Adrenal gland (tissue), 9 donors: ENCODE measurements at regions not wholly inside any gene's neighbourhood (a gene's known extent, or its start where the extent isn't known, plus 50 kb on each side); places are given as distances from the start of the nearest gene placed in this dataset.

Source experiments
- DNase-seq, 7 donors: peaks; one replicate each; pipeline ENCODE4 v3.0.0-alpha.2; 2019 to 2020
- H3K27ac ChIP-seq, 5 donors: fragments of 200-600 bp; sonication (generic) in 4 of 5; 1 replicate in 3 of 5; 2 replicates in 2 of 5; pipeline versions ENCODE4 v1.5.1 to v1.8.0; 2016 to 2020; ENCODE audit warnings: mild to moderate bottlenecking in 1 of 5
- H3K27me3 ChIP-seq: fragments of 200-600 bp; 2 replicates; pipeline ENCODE4 v1.8.0; 2021
- H3K36me3 ChIP-seq, 2 donors: fragments of 200-600 bp; replicated peaks in 1 of 2; 1 replicate in 1 of 2; 2 replicates in 1 of 2; pipeline versions ENCODE4 v1.5.1 to v1.8.0; 2018 to 2022
- H3K4me1 ChIP-seq, 2 donors: fragments of 200-600 bp; replicated peaks in 1 of 2; 1 replicate in 1 of 2; 2 replicates in 1 of 2; pipeline versions ENCODE4 v1.5.1 to v1.8.0; 2018 to 2021
- H3K4me3 ChIP-seq, 4 donors: fragments of 200-600 bp; sonication (generic) in 3 of 4; one replicate each; pipeline ENCODE4 v1.5.1; 2016 to 2018
- H3K9me3 ChIP-seq, 3 donors: fragments of 200-600 bp; sonication (generic) in 1 of 3; replicated peaks in 1 of 3; 1 replicate in 2 of 3; 2 replicates in 1 of 3; pipeline versions ENCODE4 v1.5.1 to v1.8.0; 2016 to 2021
- CTCF ChIP-seq, 6 experiments: fragments of 450-650 bp in 4 of 6; fragments of 200-600 bp in 2 of 6; sonication (generic) in 1 of 6; IDR thresholded peaks; 1 replicate in 5 of 6; 2 replicates in 1 of 6; pipeline versions ENCODE4 v1.5.1 to v1.8.0; 2016 to 2021; ENCODE audit warnings: antibody characterized with exemption in 6 of 6, mild to moderate bottlenecking in 2 of 6, moderate library complexity in 1 of 6
- POLR2A ChIP-seq, 2 donors: fragments of 450-650 bp; IDR thresholded peaks; one replicate each; pipeline ENCODE4 v1.6.1; 2017; ENCODE audit warnings: antibody characterized with exemption in 2 of 2, mild to moderate bottlenecking in 2 of 2, moderate library complexity in 1 of 2
- WGBS, 4 donors: extraction: QIAGEN DNeasy Blood & Tissue Kit in 2 of 4; methylation state at CpG; one replicate each; pipeline versions ENCODE4 v1.1.5 to v1.1.7; 2013 to 2017; 5-methylcytosine and 5-hydroxymethylcytosine counted together
- intact Hi-C, 2 donors: fragments of 100-400 bp; cut with DNase I; formaldehyde crosslinking; loops; one replicate each; pipeline versions ENCODE4 v1.14.1 to v1.15.0; 2022 to 2023
- donor health status: healthy with polysubstance abuse.
- donor health status: Bipolar disorder and iron deficiency.
- donor health status: DM: yes; HTN: yes; CAD: no.
- donor health status: DM: no; HTN: no; CAD: no.
- donor health status: DM: no; HTN: no; CAD: no.

DNA sequence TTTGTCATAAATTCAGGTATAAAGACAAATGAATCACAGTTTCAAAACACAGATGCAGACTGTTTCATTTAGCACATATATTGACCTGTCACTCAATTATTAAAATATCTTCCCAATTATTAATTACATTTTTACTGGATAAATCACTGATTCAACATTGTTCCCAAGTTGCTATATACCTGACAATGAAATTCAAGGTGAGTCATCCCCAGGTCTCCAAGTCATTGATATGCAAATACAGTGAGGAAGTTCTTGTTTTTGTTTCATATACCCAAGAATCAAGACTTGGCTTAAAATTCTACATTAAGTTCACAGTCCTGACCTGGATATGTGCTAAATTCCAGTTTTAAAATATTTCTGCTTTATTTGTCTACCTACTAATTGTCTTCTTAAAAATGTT lies 599.3 kb upstream of the PSMD7 start:
- Histone ChIP-seq H3K27ac (no peak overlapping the region), H3K4me3 (no peak overlapping the region), H3K27me3 (no peaks in the 10 kb centered on the region), H3K36me3 (no peaks in the 10 kb centered on the region), H3K4me1 (no peaks in the 10 kb centered on the region), H3K9me3 (no peaks in the 10 kb centered on the region)
- intact Hi-C loops = no loop called here
- no peak for DNase-seq
- TF ChIP-seq CTCF (IDR thresholded peaks at IDR 0.05) (no peak), POLR2A (IDR thresholded peaks at IDR 0.05) (no peak)

- 68 to 79% (median 70%) methylated on average over 3 of the region's 3 CpGs for WGBS, 4 donors
- intact Hi-C loops = no loop called here
- Histone ChIP-seq H3K27me3 (no peaks in the 10 kb centered on the region), H3K27ac (no peak overlapping the region), H3K9me3 (no peaks in the 10 kb centered on the region), H3K4me3 (no peak overlapping the region), H3K4me1 (no peaks in the 10 kb centered on the region), H3K36me3 (no peaks in the 10 kb centered on the region)
- TF ChIP-seq CTCF (IDR thresholded peaks at IDR 0.05) (no peak), POLR2A (IDR thresholded peaks at IDR 0.05) (no peak)
- DNase-seq = no peak
These were observed 603.8 kb upstream of the PSMD7 start for GRCh38 chr16:73692861-73693260.

DNA sequence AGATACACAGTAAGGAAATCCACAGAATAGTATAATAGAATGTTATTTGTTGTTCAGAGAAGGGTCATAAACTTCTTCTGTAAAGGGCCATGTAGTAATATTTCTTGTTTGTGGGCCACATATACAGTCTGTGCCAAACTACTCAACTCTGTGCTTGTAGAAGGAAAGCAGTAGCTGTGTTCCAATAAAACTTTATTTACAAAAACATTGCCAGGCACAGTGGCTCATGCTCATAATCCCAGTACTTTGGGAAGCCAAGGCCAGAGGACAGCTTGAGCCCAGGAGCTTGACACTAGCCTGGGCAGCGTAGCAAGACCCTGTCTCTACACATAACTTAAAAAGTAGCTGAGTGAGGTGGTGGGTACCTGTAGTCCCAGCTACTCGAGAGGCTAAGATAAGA lies 612.8 kb upstream of the PSMD7 start:
- DNase-seq = no peak
- intact Hi-C loops = no loop called here
- Histone ChIP-seq H3K36me3 (no peaks in the 10 kb centered on the region), H3K27me3 (no peaks in the 10 kb centered on the region), H3K4me3 (no peak overlapping the region), H3K4me1 (no peaks in the 10 kb centered on the region), H3K27ac (no peak overlapping the region), H3K9me3 (no peaks in the 10 kb centered on the region)
- WGBS, 4 donors = 80 to 92% (median 86%) methylated on average over 2 of the region's 2 CpGs
- no peak for TF ChIP-seq CTCF (IDR thresholded peaks at IDR 0.05)
- TF ChIP-seq POLR2A (IDR thresholded peaks at IDR 0.05) = no peak

DNA sequence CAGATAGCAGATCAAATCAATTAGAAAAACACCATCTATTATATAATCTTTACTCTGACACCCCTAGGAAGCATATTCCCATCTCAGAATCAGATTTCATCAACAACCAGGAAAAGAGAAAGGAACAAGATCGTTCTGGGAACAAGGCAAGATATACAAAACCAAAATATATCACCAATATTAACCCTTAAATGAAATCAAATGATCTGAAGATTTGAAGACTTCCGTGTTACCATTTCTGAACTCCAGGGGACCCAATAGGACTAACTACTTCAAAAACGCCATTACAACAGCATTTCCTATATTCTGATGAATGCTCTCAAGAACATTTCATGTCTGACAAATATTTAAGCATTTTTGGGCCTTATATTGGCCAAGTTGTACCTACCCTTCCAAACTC lies 624.2 kb upstream of the ZFHX3 start:
- no peaks in the 10 kb centered on the region for H3K27me3 ChIP-seq
- H3K27ac ChIP-seq = no peak overlapping the region
- H3K36me3 ChIP-seq = no peaks in the 10 kb centered on the region
- TF ChIP-seq POLR2A (IDR thresholded peaks at IDR 0.05) (no peak), CTCF (IDR thresholded peaks at IDR 0.05) (no peak)
- H3K4me3 ChIP-seq = no peak overlapping the region
- no peaks in the 10 kb centered on the region for H3K9me3 ChIP-seq
- no peaks in the 10 kb centered on the region for H3K4me1 ChIP-seq
- DNase-seq = no peak
- intact Hi-C loops = no loop called here
- WGBS, 4 donors = 53 to 68% (median 58%) methylated on average over 3 of the region's 3 CpGs
